A673 (cell line): ENCODE measurements at regions not wholly inside any gene's neighbourhood (a gene's known extent, or its start where the extent isn't known, plus 50 kb on each side); places are given as distances from the start of the nearest gene placed in this dataset.

ENCODE experiments used
- BruUV-seq: library from RNA; stranded (reverse); fragments of 400-500 nt; replicated peaks from 2 replicates; lab custom pipeline; 2021; lab: Mats Ljungman, UMichigan
- CTCF ChIA-PET: fragments of 300-600 bp; sonication (Branson Sonifier 250); formaldehyde crosslinking; loops from one replicate; lab custom pipeline; 2022; ENCODE audit warnings: antibody characterized with exemption; lab: Charles Lee
- POLR2A ChIA-PET: fragments of 300-600 bp; sonication (Branson Sonifier 250); formaldehyde crosslinking; loops from one replicate; lab custom pipeline; 2022; ENCODE audit warnings: antibody characterized with exemption; ENCODE audit not compliant: low non-redundant PET; lab: Charles Lee
- DNase-seq: peaks from one replicate; pipeline ENCODE4 v3.0.0-alpha.2; 2015; ENCODE audit warnings: low spot score
- H3K27ac ChIP-seq: fragments of 200-600 bp; sonication (generic); 2 replicates; pipeline ENCODE4 v1.5.1; 2016; ENCODE audit warnings: mixed run types, low read depth, mild to moderate bottlenecking, mixed read lengths, antibody characterized with exemption, low read length; ENCODE audit not compliant: poor library complexity, severe bottlenecking
- H3K27me3 ChIP-seq: fragments of 200-600 bp; sonication (generic); replicated peaks from 2 replicates; pipeline ENCODE4 v1.6.1; 2017; ENCODE audit warnings: mixed run types, low read depth, mild to moderate bottlenecking, mixed read lengths, antibody characterized with exemption, low read length; ENCODE audit not compliant: insufficient read depth, poor library complexity
- H3K36me3 ChIP-seq: fragments of 200-600 bp; sonication (generic); 2 replicates; pipeline ENCODE4 v1.6.1; 2016; ENCODE audit warnings: mixed run types, mild to moderate bottlenecking, mixed read lengths, antibody characterized with exemption, low read length; ENCODE audit not compliant: insufficient read depth, poor library complexity, severe bottlenecking
- H3K4me1 ChIP-seq: fragments of 200-600 bp; sonication (generic); 2 replicates; pipeline ENCODE4 v1.6.1; 2017; ENCODE audit warnings: mixed run types, mild to moderate bottlenecking, mixed read lengths, antibody characterized with exemption, low read length; ENCODE audit not compliant: insufficient read depth, poor library complexity, severe bottlenecking
- H3K4me3 ChIP-seq: fragments of 200-600 bp; sonication (generic); 2 replicates; pipeline ENCODE4 v1.5.1; 2016; ENCODE audit warnings: low read depth, mixed run types, mild to moderate bottlenecking, mixed read lengths, low read length; ENCODE audit not compliant: poor library complexity, severe bottlenecking
- H3K9me3 ChIP-seq: fragments of 200-600 bp; sonication (generic); 2 replicates; pipeline ENCODE4 v1.6.1; 2016; ENCODE audit warnings: mixed run types, low read depth, mild to moderate bottlenecking, mixed read lengths, antibody characterized with exemption, low read length; ENCODE audit not compliant: poor library complexity, severe bottlenecking
- EZH2 ChIP-seq: fragments of 200-600 bp; sonication (generic); IDR thresholded peaks from 2 replicates; pipeline ENCODE4 v1.6.1; 2017; ENCODE audit warnings: borderline replicate concordance, low read depth, mild to moderate bottlenecking, mixed read lengths, antibody characterized with exemption, low read length; ENCODE audit not compliant: poor library complexity, severe bottlenecking
- intact Hi-C: fragments of 100-400 bp; cut with micrococcal nuclease; formaldehyde crosslinking; loops from one replicate; pipeline ENCODE4 v1.10.0; 2022; ENCODE audit not compliant: unreplicated experiment
- TF ChIP-seq, protein P1 (sequence below): fragments of 300-800, 200-600 bp; sonication (generic); conservative IDR thresholded peaks from 2 replicates; pipeline ENCODE4 v1.5.1; 2017; ENCODE audit warnings: low read depth, mild to moderate bottlenecking, antibody characterized with exemption, low read length, moderate library complexity, mixed read lengths

GRCh38 chrX:115364670-115365069, 75.2 kb downstream of the LUZP4 start:
- Histone ChIP-seq H3K9me3 (no peaks in the 10 kb centered on the region), H3K27me3 (no peaks in the 10 kb centered on the region), H3K4me3 (no peak overlapping the region), H3K4me1 (peaks cover 56% of the 10 kb centered on the region), H3K36me3 (no peaks in the 10 kb centered on the region), H3K27ac (no peak overlapping the region)
- DNase-seq = peak; percentile 37
- POLR2A ChIA-PET = interaction anchor here (0.6 kb wide), 1 partner anchor 58 kb away, joined by 7 read pairs; no protein-coding TSS in a partner anchor
- TF ChIP-seq EZH2 = no peak
- TF ChIP-seq, protein P1, sequence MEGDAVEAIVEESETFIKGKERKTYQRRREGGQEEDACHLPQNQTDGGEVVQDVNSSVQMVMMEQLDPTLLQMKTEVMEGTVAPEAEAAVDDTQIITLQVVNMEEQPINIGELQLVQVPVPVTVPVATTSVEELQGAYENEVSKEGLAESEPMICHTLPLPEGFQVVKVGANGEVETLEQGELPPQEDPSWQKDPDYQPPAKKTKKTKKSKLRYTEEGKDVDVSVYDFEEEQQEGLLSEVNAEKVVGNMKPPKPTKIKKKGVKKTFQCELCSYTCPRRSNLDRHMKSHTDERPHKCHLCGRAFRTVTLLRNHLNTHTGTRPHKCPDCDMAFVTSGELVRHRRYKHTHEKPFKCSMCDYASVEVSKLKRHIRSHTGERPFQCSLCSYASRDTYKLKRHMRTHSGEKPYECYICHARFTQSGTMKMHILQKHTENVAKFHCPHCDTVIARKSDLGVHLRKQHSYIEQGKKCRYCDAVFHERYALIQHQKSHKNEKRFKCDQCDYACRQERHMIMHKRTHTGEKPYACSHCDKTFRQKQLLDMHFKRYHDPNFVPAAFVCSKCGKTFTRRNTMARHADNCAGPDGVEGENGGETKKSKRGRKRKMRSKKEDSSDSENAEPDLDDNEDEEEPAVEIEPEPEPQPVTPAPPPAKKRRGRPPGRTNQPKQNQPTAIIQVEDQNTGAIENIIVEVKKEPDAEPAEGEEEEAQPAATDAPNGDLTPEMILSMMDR = no peak
- CTCF ChIA-PET = no interaction called here
- intact Hi-C loops = loop anchor here (10.0 kb wide), 1 partner anchor 200 kb away; the partner anchor contains the start of gene PLS3
- BruUV-seq = no TSS peak

GRCh38 chrX:115366535-115366934, 77.0 kb downstream of the LUZP4 start:
- peak overlapping the region; percentile 79 for H3K27ac ChIP-seq
- H3K9me3 ChIP-seq = no peaks in the 10 kb centered on the region
- H3K4me1 ChIP-seq = peaks cover 51% of the 10 kb centered on the region
- DNase-seq = no peak
- H3K36me3 ChIP-seq = no peaks in the 10 kb centered on the region
- intact Hi-C loops = loop anchor here (10.0 kb wide), 1 partner anchor 198 kb away; the partner anchor contains the start of gene PLS3
- no peaks in the 10 kb centered on the region for H3K27me3 ChIP-seq
- no peak for TF ChIP-seq EZH2
- TF ChIP-seq, protein P1 = no peak
- ChIA-PET POLR2A (no interaction called here), CTCF (no interaction called here)
- H3K4me3 ChIP-seq = no peak overlapping the region
- BruUV-seq = no TSS peak

DNA sequence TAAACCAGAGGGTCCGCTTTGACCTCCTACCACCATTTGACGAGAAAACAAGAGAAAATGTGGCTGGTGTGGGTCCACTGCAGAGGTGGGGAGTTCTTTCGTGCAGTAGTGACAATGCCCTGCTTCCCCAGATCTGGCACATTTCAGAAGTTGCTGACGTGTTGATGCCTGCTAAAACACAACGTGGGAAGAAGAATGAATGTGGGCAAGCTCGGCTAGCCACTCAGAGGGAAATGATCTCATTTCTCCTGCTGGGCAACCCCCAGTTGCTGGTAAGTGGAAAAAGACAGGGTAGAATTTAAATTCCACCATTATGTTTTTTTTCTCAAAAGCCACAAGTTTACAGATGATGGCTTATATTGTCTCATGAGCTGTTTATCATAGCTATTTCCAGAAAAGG, 77.9 kb downstream of the LUZP4 start:
- Histone ChIP-seq H3K36me3 (no peaks in the 10 kb centered on the region), H3K27me3 (no peaks in the 10 kb centered on the region), H3K9me3 (no peaks in the 10 kb centered on the region), H3K27ac (peak overlapping the region; percentile 79), H3K4me3 (no peak overlapping the region), H3K4me1 (peaks cover 54% of the 10 kb centered on the region)
- BruUV-seq = no TSS peak
- TF ChIP-seq EZH2 = no peak
- TF ChIP-seq, protein P1 = no peak
- POLR2A ChIA-PET = no interaction called here
- peak; percentile 89 for DNase-seq
- intact Hi-C loops = loop anchor here (10.0 kb wide), 1 partner anchor 197 kb away; the partner anchor contains the start of gene PLS3
- CTCF ChIA-PET = no interaction called here
